ENCODE measurements at regions not wholly inside any gene's neighbourhood (a gene's known extent, or its start where the extent isn't known, plus 50 kb on each side); places are given as distances from the start of the nearest gene placed in this dataset.
A peak's percentile ranks its signal among the peaks of the same experiment; 100 is the strongest.

GRCh38 chr12:126627596-126627995 lies 1562.4 kb downstream of the AACS start:
- no peaks in the 10 kb centered on the region for H3K27me3 Mint-ChIP-seq (ENCODE audit: low read depth)
- no peak for ATAC-seq (replicated peaks in 1 of 2)
- no peaks in the 10 kb centered on the region for H3K36me3 Mint-ChIP-seq (ENCODE audit: insufficient read depth in 2 of 2)
- H3K4me1 Mint-ChIP-seq (ENCODE audit: low read depth): no peaks in the 10 kb centered on the region
- no peak overlapping the region for H3K4me3 Mint-ChIP-seq
- peaks cover 1 to 4% of the 10 kb centered on the region in 2 donors for H3K9me3 Mint-ChIP-seq
- H3K27ac Mint-ChIP-seq: no peak overlapping the region
- DNase-seq: no peak

GRCh38 chr12:126636821-126637220 lies 1571.6 kb downstream of the AACS start:
- H3K27ac Mint-ChIP-seq: no peak overlapping the region
- no peak for ATAC-seq (replicated peaks in 1 of 2)
- no peaks in the 10 kb centered on the region for H3K27me3 Mint-ChIP-seq (ENCODE audit: low read depth)
- H3K9me3 Mint-ChIP-seq: peaks cover 8 to 13% of the 10 kb centered on the region in 2 donors
- no peak overlapping the region for H3K4me3 Mint-ChIP-seq
- peaks cover 6% of the 10 kb centered on the region in 2 donors for H3K36me3 Mint-ChIP-seq (ENCODE audit: insufficient read depth in 2 of 2)
- DNase-seq: no peak
- H3K4me1 Mint-ChIP-seq (ENCODE audit: low read depth): no peaks in the 10 kb centered on the region

GRCh38 chr12:126644236-126645020 lies 1579.2 kb downstream of the AACS start:
- peaks cover 15% of the 10 kb centered on the region in 2 donors for H3K9me3 Mint-ChIP-seq
- H3K27ac Mint-ChIP-seq: no peak overlapping the region
- no peaks in the 10 kb centered on the region for H3K4me1 Mint-ChIP-seq (ENCODE audit: low read depth)
- DNase-seq: no peak
- ATAC-seq (replicated peaks in 1 of 2): no peak
- H3K27me3 Mint-ChIP-seq (ENCODE audit: low read depth): no peaks in the 10 kb centered on the region
- no peak overlapping the region for H3K4me3 Mint-ChIP-seq
- H3K36me3 Mint-ChIP-seq (ENCODE audit: insufficient read depth in 2 of 2): peaks cover 4 to 6% of the 10 kb centered on the region in 2 donors

GRCh38 chr12:126648074-126648473 lies 1582.8 kb downstream of the AACS start:
- H3K9me3 Mint-ChIP-seq: peaks cover 3 to 7% of the 10 kb centered on the region in 2 donors
- no peaks in the 10 kb centered on the region for H3K36me3 Mint-ChIP-seq (ENCODE audit: insufficient read depth in 2 of 2)
- H3K4me3 Mint-ChIP-seq: no peak overlapping the region
- DNase-seq (no peak), ATAC-seq (replicated peaks in 1 of 2) (no peak)
- no peaks in the 10 kb centered on the region for H3K27me3 Mint-ChIP-seq (ENCODE audit: low read depth)
- no peaks in the 10 kb centered on the region for H3K4me1 Mint-ChIP-seq (ENCODE audit: low read depth)
- no peak overlapping the region for H3K27ac Mint-ChIP-seq

GRCh38 chr12:126651133-126651532 lies 1585.9 kb downstream of the AACS start:
- ATAC-seq (replicated peaks in 1 of 2) (no peak), DNase-seq (no peak)
- H3K27ac Mint-ChIP-seq: no peak overlapping the region
- H3K4me3 Mint-ChIP-seq: no peak overlapping the region
- peaks cover 0 to 1% of the 10 kb centered on the region in 2 donors for H3K9me3 Mint-ChIP-seq
- H3K4me1 Mint-ChIP-seq (ENCODE audit: low read depth): no peaks in the 10 kb centered on the region
- no peaks in the 10 kb centered on the region for H3K27me3 Mint-ChIP-seq (ENCODE audit: low read depth)
- no peaks in the 10 kb centered on the region for H3K36me3 Mint-ChIP-seq (ENCODE audit: insufficient read depth in 2 of 2)

- no peak overlapping the region for H3K27ac Mint-ChIP-seq
- no peaks in the 10 kb centered on the region for H3K4me1 Mint-ChIP-seq (ENCODE audit: low read depth)
- no peaks in the 10 kb centered on the region for H3K27me3 Mint-ChIP-seq (ENCODE audit: low read depth)
- H3K36me3 Mint-ChIP-seq (ENCODE audit: insufficient read depth in 2 of 2): peaks cover 1 to 6% of the 10 kb centered on the region in 2 donors
- peaks cover 6 to 12% of the 10 kb centered on the region in 2 donors for H3K9me3 Mint-ChIP-seq
- ATAC-seq (replicated peaks in 1 of 2) (no peak), DNase-seq (peak in 1 of 2 donors; percentile 1)
- H3K4me3 Mint-ChIP-seq: no peak overlapping the region
These were observed 1598.3 kb downstream of the AACS start for GRCh38 chr12:126663304-126664094.

GRCh38 chr12:126667339-126667738 lies 1599.6 kb upstream of the TMEM132C start:
- Mint-ChIP-seq H3K4me3 (no peak overlapping the region), H3K36me3 (ENCODE audit: insufficient read depth in 2 of 2) (no peaks in the 10 kb centered on the region), H3K27me3 (ENCODE audit: low read depth) (no peaks in the 10 kb centered on the region), H3K4me1 (ENCODE audit: low read depth) (no peaks in the 10 kb centered on the region), H3K27ac (no peak overlapping the region), H3K9me3 (peaks cover 0 to 3% of the 10 kb centered on the region in 2 donors)
- DNase-seq (no peak), ATAC-seq (replicated peaks in 1 of 2) (no peak)

GRCh38 chr12:126668538-126668937 lies 1598.4 kb upstream of the TMEM132C start:
- no peaks in the 10 kb centered on the region for H3K36me3 Mint-ChIP-seq (ENCODE audit: insufficient read depth in 2 of 2)
- peaks cover 0 to 3% of the 10 kb centered on the region in 2 donors for H3K9me3 Mint-ChIP-seq
- no peaks in the 10 kb centered on the region for H3K27me3 Mint-ChIP-seq (ENCODE audit: low read depth)
- ATAC-seq (replicated peaks in 1 of 2): no peak
- no peak overlapping the region for H3K4me3 Mint-ChIP-seq
- no peak for DNase-seq
- no peak overlapping the region for H3K27ac Mint-ChIP-seq
- no peaks in the 10 kb centered on the region for H3K4me1 Mint-ChIP-seq (ENCODE audit: low read depth)

- Mint-ChIP-seq H3K27ac (no peak overlapping the region), H3K36me3 (ENCODE audit: insufficient read depth in 2 of 2) (no peaks in the 10 kb centered on the region), H3K4me1 (ENCODE audit: low read depth) (no peaks in the 10 kb centered on the region), H3K27me3 (ENCODE audit: low read depth) (no peaks in the 10 kb centered on the region), H3K4me3 (no peak overlapping the region), H3K9me3 (peaks cover 0 to 3% of the 10 kb centered on the region in 2 donors)
- DNase-seq: no peak
- ATAC-seq (replicated peaks in 1 of 2): no peak
These were observed 1598.0 kb upstream of the TMEM132C start for GRCh38 chr12:126668961-126669360.

GRCh38 chr12:126676434-126676833 lies 1590.5 kb upstream of the TMEM132C start:
- no peak overlapping the region for H3K27ac Mint-ChIP-seq
- H3K9me3 Mint-ChIP-seq: peaks cover 0 to 2% of the 10 kb centered on the region in 2 donors
- ATAC-seq (replicated peaks in 1 of 2) (no peak), DNase-seq (no peak)
- no peaks in the 10 kb centered on the region for H3K27me3 Mint-ChIP-seq (ENCODE audit: low read depth)
- no peaks in the 10 kb centered on the region for H3K4me1 Mint-ChIP-seq (ENCODE audit: low read depth)
- no peaks in the 10 kb centered on the region for H3K36me3 Mint-ChIP-seq (ENCODE audit: insufficient read depth in 2 of 2)
- no peak overlapping the region for H3K4me3 Mint-ChIP-seq

GRCh38 chr12:126681676-126682075 lies 1585.3 kb upstream of the TMEM132C start:
- H3K27ac Mint-ChIP-seq: no peak overlapping the region
- peaks cover 8 to 11% of the 10 kb centered on the region in 2 donors for H3K9me3 Mint-ChIP-seq
- H3K27me3 Mint-ChIP-seq (ENCODE audit: low read depth): no peaks in the 10 kb centered on the region
- DNase-seq (no peak), ATAC-seq (replicated peaks in 1 of 2) (no peak)
- no peak overlapping the region for H3K4me3 Mint-ChIP-seq
- peaks cover 6 to 9% of the 10 kb centered on the region in 2 donors for H3K36me3 Mint-ChIP-seq (ENCODE audit: insufficient read depth in 2 of 2)
- no peaks in the 10 kb centered on the region for H3K4me1 Mint-ChIP-seq (ENCODE audit: low read depth)

- H3K4me1 Mint-ChIP-seq (ENCODE audit: low read depth): no peaks in the 10 kb centered on the region
- H3K9me3 Mint-ChIP-seq: peaks cover 12 to 14% of the 10 kb centered on the region in 2 donors
- H3K27ac Mint-ChIP-seq: peak overlapping the region; percentile 74
- DNase-seq (no peak), ATAC-seq (replicated peaks in 1 of 2) (peak in 1 of 2 donors; percentile 43)
- no peak overlapping the region for H3K4me3 Mint-ChIP-seq
- no peaks in the 10 kb centered on the region for H3K27me3 Mint-ChIP-seq (ENCODE audit: low read depth)
- H3K36me3 Mint-ChIP-seq (ENCODE audit: insufficient read depth in 2 of 2): peaks cover 6 to 9% of the 10 kb centered on the region in 2 donors
These were observed 1582.3 kb upstream of the TMEM132C start for GRCh38 chr12:126684703-126685102.

- Mint-ChIP-seq H3K4me1 (ENCODE audit: low read depth) (no peaks in the 10 kb centered on the region), H3K27me3 (ENCODE audit: low read depth) (no peaks in the 10 kb centered on the region), H3K4me3 (no peak overlapping the region), H3K9me3 (peaks cover 12 to 14% of the 10 kb centered on the region in 2 donors), H3K27ac (no peak overlapping the region), H3K36me3 (ENCODE audit: insufficient read depth in 2 of 2) (peaks cover 6 to 9% of the 10 kb centered on the region in 2 donors)
- ATAC-seq (replicated peaks in 1 of 2) (no peak), DNase-seq (no peak)
These were observed 1581.3 kb upstream of the TMEM132C start for GRCh38 chr12:126685636-126686035.
